ENCODE measurements at regions not wholly inside any gene's neighbourhood (a gene's known extent, or its start where the extent isn't known, plus 50 kb on each side); places are given as distances from the start of the nearest gene placed in this dataset.

GRCh38 chr13:78402708-78403400 is 200.5 kb downstream of the POU4F1 start:
- TF ChIP-seq, protein P1, sequence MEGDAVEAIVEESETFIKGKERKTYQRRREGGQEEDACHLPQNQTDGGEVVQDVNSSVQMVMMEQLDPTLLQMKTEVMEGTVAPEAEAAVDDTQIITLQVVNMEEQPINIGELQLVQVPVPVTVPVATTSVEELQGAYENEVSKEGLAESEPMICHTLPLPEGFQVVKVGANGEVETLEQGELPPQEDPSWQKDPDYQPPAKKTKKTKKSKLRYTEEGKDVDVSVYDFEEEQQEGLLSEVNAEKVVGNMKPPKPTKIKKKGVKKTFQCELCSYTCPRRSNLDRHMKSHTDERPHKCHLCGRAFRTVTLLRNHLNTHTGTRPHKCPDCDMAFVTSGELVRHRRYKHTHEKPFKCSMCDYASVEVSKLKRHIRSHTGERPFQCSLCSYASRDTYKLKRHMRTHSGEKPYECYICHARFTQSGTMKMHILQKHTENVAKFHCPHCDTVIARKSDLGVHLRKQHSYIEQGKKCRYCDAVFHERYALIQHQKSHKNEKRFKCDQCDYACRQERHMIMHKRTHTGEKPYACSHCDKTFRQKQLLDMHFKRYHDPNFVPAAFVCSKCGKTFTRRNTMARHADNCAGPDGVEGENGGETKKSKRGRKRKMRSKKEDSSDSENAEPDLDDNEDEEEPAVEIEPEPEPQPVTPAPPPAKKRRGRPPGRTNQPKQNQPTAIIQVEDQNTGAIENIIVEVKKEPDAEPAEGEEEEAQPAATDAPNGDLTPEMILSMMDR (IDR thresholded peaks at IDR 0.05 in 4 of 5, conservative IDR thresholded peaks at IDR 0.05 in 1 of 5) = no peak
- no peak for TF ChIP-seq POLR2A (IDR thresholded peaks at IDR 0.05)
